ENCODE measurements at regions not wholly inside any gene's neighbourhood (a gene's known extent, or its start where the extent isn't known, plus 50 kb on each side); places are given as distances from the start of the nearest gene placed in this dataset.

GRCh38 chr6:140641412-140641811 is 1267.0 kb upstream of the CITED2 start:
- no peak for DNase-seq (ENCODE audit: low spot score)
- in situ Hi-C loops (cut with MboI; ENCODE audit: low sequenced_read_pairs, unreplicated experiment), result no loop called here
- TF ChIP-seq, protein P1, sequence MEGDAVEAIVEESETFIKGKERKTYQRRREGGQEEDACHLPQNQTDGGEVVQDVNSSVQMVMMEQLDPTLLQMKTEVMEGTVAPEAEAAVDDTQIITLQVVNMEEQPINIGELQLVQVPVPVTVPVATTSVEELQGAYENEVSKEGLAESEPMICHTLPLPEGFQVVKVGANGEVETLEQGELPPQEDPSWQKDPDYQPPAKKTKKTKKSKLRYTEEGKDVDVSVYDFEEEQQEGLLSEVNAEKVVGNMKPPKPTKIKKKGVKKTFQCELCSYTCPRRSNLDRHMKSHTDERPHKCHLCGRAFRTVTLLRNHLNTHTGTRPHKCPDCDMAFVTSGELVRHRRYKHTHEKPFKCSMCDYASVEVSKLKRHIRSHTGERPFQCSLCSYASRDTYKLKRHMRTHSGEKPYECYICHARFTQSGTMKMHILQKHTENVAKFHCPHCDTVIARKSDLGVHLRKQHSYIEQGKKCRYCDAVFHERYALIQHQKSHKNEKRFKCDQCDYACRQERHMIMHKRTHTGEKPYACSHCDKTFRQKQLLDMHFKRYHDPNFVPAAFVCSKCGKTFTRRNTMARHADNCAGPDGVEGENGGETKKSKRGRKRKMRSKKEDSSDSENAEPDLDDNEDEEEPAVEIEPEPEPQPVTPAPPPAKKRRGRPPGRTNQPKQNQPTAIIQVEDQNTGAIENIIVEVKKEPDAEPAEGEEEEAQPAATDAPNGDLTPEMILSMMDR (IDR thresholded peaks at IDR 0.05; ENCODE audit: borderline replicate concordance, control extremely low read depth, extremely low read depth, insufficient read depth, missing control alignments), result no peak

- TF ChIP-seq, protein P1 (IDR thresholded peaks at IDR 0.05; ENCODE audit: borderline replicate concordance, control extremely low read depth, extremely low read depth, insufficient read depth, missing control alignments), result no peak
- DNase-seq (ENCODE audit: low spot score), result no peak
- in situ Hi-C loops (cut with MboI; ENCODE audit: low sequenced_read_pairs, unreplicated experiment), result no loop called here
Observed at GRCh38 chr6:140636908-140637402, 1262.5 kb upstream of the CITED2 start.

DNA sequence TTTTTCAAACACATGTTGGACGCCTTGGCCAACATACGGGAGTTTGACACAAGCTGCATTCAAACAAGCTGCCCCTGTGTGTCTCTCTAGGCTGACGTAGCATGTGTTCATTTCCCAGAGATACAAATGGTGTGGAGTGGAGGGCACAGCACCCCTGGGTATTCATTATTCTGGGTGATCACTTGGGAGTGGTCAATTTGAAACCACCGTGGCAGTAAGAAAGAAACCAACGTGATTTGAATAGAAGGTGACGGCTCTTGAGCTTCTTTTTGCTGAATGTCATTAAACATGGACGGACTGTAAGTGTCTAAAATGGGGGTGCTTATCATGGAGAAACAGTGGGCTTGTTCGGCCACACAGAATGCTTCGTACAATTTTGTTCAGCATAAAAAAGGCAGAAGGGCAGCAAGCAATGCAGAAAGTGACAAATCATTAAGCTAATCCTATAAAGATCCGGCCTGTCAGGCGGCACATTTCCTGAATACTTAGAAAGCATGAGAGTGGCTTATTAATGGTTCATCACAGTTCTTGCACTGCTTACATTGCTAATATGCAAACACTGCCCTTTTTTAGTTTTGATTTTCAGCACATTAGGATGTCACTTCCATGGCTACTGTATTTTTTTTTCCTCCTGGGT is 1261.9 kb upstream of the CITED2 start:
- in situ Hi-C loops (cut with MboI; ENCODE audit: low sequenced_read_pairs, unreplicated experiment), result no loop called here

DNA sequence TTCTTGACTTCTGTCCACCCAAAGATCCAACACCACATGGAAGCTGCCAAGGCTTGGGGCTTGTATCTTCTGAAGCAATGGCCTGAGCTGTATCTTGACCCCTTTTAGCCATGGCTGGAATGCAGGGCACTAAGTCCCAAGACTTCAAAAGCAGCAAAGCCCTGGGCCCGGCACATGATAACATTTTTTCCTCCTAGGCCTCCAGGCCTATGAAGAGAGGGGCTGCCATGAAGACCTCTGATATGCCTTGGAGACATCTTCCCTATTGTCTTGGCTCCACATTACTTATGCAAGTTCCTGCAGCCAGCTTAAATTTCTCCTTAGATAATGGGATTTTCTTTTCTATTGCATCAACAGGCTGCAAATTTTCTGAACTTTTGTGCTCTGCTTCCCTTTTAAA is 1252.6 kb upstream of the CITED2 start:
- TF ChIP-seq, protein P1 (IDR thresholded peaks at IDR 0.05; ENCODE audit: borderline replicate concordance, control extremely low read depth, extremely low read depth, insufficient read depth, missing control alignments), result no peak
- no peak for DNase-seq (ENCODE audit: low spot score)
- in situ Hi-C loops (cut with MboI; ENCODE audit: low sequenced_read_pairs, unreplicated experiment), result no loop called here

More for the DNA sequence above, 1261.9 kb upstream of the CITED2 start:
- TF ChIP-seq, protein P1 (IDR thresholded peaks at IDR 0.05; ENCODE audit: borderline replicate concordance, control extremely low read depth, extremely low read depth, insufficient read depth, missing control alignments), result no peak
- no peak for DNase-seq (ENCODE audit: low spot score)

- no peak for DNase-seq (ENCODE audit: low spot score)
- TF ChIP-seq, protein P1 (IDR thresholded peaks at IDR 0.05; ENCODE audit: borderline replicate concordance, control extremely low read depth, extremely low read depth, insufficient read depth, missing control alignments), result no peak
- in situ Hi-C loops (cut with MboI; ENCODE audit: low sequenced_read_pairs, unreplicated experiment), result no loop called here
Observed at GRCh38 chr6:140623498-140623897, 1249.0 kb upstream of the CITED2 start.

DNA sequence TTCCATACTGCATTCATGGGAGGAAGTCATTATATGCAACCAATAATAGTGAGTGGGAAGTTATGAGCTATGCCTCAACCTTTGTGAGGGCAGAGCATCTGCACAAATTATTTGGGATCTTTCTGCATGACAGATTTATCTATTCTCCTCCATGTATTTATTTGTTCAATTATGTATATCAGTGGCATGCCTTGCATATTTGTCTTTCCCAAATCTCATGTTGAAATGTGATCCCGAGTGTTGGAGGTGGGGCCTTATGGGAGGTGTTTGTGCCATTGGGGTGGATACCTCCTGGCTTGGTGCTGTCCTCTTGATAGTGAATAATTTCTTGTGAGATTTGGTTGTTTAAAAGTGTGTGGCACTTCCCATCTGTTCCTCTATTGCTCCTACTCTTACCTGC is 1246.0 kb upstream of the CITED2 start:
- no peak for DNase-seq (ENCODE audit: low spot score)
- in situ Hi-C loops (cut with MboI; ENCODE audit: low sequenced_read_pairs, unreplicated experiment), result no loop called here
- TF ChIP-seq, protein P1 (IDR thresholded peaks at IDR 0.05; ENCODE audit: borderline replicate concordance, control extremely low read depth, extremely low read depth, insufficient read depth, missing control alignments), result no peak
